ENCODE measurements at regions not wholly inside any gene's neighbourhood (a gene's known extent, or its start where the extent isn't known, plus 50 kb on each side); places are given as distances from the start of the nearest gene placed in this dataset.

DNA sequence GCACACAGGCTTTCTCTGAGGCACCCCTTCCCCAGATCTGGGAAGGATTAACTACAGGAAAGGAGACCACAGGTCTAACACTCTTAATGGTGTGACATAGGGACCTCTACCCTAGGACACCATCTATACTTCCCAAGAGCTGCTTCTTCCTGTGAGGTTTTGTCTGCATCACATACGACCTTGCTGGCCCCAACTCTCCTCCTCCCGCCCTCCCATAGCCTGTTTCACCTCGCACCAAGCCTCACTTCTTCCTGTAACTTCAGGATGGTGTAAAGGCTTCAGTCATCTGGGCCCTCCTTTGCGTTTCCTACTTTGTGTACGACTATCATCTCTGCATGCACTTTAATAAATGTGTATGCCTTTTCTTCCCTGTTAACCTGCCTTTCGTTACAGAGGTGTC is 274.3 kb downstream of the KLF6 start:
- no peak for DNase-seq

DNA sequence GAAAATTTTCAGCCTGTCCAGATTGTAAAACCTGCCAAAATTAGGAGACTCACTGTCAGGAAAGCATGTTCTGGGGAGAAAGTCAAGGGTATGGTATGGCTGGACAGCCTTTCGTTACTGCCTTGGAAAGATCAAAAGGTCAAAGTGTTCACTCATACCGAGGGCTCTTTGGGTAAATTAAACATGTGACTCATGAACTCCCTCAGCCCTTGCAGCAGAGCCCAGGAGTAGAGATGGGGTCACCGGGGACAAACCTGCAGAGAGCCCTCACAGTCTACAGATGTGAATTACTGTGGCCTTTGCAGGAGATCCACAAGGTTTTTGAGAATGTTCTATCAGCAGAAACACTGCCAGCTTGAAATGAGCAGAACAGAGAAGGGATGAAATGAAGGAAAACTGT is 275.7 kb downstream of the KLF6 start:
- DNase-seq = no peak

DNA sequence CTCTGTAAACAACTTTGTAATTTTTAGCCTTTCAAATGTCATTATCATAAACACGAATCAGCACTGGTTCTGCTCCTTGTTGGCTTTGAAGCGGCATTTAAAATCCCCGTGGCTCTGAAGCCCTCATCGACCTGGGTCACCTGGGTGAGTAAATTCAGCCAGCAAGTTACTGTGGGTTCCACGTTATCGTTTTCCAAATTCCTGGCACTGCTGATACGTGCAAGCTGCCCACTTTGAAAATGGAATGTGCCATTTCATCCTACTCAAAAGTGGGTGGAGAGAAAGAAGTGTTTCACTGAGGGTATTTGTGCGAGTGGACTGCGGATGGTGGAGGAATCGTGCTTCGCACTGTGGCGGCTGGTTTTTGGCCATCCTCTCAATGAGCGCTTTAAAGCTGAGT is 281.7 kb downstream of the KLF6 start:
- no peak for DNase-seq

DNA sequence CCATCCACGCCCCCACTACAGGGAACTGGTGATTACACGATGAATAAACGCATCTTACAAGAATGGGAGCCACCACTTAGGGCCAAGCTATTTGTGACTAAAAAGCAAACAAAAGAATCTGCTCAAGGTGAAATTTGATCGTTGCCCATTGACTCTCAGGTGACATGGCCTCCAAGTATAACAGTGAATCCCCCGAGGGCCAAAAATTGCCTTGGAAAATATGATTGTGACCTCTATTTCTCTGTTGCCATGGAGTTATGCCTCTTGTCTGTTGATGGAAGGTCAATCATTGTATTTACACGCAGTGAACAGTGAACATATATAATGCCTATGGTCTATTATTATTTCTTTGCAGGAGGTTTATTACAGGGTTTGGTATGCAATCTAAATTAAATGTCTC is 282.3 kb downstream of the KLF6 start:
- peak; percentile 4 for DNase-seq

DNA sequence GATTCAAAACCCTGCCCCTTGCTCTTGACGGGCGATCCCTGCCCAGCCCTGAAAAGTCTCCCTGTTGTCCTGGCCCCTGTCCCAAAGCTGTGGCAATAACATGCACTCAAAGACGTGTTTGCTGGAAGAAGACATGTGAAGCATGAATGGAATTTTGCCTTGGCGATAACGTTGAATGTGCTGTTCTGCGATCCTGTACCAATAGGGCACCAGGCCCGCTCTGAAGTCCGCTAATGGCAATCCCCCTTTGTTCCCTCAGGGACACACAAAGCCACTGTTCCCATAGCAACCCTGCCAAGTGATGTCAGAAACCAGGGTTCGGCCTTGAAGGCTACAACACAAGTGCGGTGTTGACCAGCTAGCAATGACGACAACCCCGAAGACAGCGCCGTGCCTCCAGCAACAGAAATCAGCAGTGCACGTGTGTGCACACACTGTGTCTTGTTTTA is 284.6 kb downstream of the KLF6 start:
- no peak for DNase-seq

DNA sequence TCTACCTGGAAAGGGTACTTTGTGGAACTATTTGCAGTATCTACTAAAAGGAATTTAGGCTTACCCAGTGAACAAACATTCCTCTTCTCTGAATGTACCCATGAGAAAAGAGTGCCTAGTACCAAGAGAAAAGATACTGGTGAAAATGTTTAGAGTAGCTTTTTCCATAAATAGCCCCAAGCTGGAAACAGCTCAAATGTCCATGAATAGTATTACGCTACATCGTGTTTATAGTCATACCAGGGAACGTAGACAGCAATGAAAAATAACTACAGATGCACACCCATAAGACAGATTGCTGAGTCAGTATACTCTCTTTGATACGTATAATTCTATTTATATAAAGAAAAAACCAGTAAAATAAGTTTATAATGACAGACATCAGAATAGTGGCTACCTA is 285.9 kb downstream of the KLF6 start:
- no peak for DNase-seq

DNA sequence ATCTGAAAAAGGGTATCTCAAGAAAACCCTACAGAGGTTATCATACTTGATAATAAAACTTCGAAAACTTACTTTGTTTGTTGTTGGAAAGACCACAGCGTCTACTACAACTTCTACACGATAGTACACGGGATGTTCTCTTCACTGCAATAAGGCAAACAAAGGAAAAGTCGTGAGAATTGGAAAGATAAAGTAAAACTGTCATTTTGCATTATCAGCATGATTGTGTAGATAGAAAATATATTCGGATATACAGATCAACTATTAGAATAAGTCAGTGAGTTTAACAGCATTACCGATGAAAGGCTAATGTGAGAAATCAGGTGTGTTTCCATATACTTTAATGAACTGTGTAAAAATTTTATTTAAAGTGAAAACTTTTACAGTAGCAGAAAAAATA is 287.4 kb downstream of the KLF6 start:
- no peak for DNase-seq

DNA sequence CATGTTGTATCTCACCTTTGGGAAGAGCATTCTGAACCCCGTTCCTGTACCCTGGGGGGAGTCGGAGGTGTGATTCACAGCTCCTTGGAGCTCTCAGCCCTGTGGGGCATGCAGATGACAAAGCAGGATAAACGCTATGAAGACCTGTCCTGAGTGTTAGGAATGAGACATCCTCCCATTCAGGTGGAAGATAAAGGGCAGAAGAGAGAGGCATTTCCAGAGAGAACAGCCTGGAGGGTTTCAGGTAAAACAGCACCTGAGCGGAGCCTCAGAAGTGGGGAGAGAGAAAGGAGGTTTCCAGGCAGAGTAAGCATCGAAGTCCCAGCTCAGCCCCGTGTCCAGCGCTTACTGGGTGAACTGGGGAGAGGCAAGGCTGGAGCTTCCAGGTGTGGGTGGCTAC is 288.9 kb downstream of the KLF6 start:
- no peak for DNase-seq

DNA sequence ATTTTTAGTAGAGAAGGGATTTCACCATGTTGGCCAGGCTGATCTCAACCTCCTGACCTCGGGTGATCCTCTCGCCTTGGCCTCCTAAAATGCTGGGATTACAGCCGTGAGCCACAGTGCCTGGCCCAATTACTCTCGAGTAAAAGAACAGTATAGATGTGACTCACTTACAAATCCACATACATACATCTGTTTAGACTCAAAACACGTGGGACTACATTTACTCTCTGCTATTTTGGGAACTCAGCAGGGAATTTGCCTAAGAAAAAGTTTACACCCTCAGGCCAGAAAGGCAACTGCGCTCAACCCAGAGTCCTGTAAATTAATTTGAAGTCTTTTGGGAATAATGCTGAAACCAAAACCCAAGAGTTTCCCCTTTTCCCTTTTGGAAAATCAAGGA is 289.7 kb downstream of the KLF6 start:
- DNase-seq = no peak

DNA sequence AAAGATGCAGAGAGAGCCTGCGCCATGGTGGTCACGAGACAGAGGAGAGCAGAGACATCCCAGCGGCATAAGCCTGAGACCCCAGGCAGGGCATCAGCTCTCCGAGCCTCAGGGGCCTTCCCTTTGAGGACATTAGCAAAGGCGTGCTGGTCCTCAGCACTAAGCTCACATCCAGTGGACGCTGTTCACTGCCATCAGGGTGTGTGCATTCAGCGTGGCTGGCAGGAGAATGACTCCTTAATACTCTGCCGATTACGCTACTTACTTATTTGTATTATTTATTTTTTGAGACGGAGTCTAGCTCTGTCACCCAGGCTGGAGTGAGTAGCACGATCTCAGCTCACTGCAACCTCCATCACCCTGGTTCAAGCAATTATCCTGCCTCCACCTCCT is 290.2 kb downstream of the KLF6 start:
- no peak for DNase-seq

DNA sequence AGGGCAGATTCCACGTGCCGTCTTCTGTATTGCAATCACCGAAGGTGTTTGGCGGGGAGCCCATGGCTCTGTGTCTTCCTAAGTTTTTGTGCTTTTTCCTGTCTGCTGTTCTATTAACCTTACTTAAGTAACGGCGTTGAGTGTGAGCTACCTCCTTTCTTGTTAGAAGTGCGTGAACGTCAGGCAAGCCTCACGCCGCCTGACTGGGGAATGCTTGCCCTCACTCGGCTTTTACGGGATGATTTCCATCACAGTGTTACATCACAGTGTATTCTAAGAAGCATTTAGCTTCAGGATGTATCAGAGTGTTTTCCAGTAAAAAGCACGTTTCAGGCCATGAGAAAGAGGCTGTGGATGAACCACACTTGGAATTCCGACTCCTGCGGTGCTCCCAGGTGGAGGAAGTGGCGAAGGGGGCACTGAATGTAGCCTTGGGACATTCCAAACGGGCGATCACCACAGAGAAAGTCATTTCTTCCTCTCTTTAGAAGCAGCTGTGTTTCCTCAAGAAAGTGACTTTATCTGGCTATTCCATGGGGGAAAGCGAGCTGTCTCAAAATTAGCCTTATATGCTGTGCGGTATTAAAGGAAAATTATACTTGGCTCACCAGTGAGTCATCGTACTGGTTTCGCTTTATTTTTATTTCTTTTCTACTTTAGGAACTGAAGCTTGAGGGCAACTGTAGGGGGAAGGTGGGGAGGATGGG is 290.7 kb downstream of the KLF6 start:
- DNase-seq = no peak

DNA sequence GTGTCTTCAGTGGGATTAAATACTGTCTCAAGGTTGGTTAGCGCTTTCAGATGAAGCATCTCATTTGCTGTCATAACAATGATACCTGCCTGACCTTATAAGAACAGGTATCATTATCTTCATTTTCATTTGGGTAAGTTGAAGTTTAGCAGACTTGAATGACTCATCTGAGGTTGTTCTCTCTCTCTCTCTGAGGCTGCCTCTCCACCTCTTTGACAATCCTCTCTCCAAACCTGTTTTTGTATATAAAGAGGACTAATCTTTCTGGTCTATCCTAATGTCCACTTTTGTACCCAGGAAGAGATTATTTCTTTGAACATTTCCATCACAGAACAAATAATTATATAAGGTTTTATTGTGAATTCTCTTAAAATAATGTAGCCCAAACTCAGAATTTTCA is 291.4 kb downstream of the KLF6 start:
- DNase-seq = no peak

DNA sequence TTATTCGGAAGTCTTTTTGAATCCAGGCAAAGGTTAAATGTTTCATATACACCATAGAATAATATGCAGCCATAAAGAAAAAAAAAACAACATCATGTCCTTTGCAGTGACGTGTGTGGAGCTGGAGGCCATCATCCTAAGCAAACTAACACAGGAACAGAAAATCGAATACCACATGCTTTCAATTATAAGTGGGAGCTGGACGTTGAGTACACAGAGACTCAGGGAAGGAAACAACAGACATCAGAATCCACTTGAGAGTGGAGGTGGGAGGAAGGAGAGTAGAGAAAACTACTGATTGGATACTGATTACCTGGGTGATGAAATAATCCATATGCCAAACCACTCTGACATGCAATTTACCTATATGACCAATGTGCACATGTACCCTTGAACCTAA is 293.4 kb downstream of the KLF6 start:
- no peak for DNase-seq

DNA sequence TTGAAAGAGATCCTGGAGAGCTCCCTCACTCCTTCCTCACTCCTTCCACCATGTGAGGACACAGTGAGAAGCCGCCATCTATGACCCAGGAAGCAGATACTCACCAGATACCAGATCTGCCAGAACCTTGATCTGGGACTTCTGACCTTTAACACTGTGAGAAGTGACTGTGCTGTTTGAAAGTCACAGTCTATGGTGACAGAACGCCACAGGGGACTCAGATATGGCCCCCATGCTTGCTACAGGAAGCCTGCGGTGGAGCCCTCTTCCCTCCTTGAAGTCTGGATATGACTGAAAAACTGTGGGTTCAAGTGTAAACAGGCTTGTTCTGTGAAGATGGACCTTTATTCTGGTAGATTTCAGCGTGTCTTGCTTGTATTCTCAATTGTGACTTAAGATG is 297.8 kb downstream of the KLF6 start:
- DNase-seq = no peak

DNA sequence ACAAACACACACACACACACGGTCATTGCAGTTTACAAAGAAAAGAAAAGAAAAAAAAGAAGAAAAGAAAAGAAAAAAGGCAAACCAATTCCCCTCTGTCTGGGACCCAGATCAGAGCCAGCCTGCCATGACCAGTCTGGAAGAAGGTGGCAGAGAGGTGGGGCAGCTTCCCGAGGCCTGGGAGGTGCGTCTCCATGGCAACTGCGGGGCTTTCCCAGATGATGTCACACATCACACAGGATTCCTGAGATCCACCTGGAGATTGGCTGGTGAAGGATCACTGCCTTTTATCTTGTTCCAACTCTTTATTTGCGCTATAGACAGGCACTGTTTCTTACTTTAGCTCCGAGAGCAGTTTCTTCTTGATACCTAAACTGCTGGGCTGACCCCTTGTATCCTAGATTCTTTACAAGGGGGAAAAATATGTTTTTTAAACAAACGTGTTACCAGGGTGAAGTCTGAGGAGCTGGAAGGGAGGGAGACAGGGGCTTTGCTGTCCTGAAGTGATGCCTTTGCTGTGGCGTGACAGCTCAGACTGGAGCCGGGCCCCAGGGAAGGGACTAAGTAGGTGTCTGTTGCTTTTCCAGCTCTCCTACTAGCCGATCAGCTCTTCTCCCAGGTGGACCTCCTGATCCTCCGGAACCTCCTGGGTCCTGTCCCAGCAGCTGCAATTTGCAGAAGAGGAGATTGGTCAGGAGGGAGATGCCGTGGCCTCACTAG is 298.5 kb downstream of the KLF6 start:
- no peak for DNase-seq

DNA sequence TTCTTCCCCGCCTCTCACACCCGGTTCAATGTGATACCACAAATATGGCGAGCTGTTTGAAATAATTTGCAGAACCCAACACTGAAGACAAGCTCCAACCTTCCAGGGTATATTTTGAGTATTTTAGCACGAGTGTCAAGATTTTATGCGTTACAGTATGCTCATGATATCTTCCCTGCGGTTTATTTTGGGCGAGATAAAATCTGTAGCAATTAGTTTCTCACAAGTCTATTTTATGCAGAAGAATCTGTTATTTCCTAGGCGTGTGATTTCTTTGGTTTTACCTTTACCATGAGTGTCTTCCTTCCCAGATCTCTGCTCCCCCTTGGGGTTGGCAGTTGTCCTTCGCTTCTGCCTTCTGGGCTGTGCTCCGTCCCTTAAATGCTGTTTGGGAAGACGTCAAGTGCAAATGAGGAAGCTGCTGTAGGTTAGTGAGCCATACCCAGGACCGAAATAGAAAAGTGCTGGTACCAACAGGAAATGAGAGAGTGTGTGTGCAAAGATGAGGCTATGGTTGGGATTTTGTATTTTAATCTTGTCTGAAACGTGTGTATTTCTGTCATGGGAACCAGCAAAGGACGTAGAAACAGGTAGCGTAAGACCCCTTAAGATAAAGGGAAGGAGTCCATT is 299.8 kb downstream of the KLF6 start:
- no peak for DNase-seq

DNA sequence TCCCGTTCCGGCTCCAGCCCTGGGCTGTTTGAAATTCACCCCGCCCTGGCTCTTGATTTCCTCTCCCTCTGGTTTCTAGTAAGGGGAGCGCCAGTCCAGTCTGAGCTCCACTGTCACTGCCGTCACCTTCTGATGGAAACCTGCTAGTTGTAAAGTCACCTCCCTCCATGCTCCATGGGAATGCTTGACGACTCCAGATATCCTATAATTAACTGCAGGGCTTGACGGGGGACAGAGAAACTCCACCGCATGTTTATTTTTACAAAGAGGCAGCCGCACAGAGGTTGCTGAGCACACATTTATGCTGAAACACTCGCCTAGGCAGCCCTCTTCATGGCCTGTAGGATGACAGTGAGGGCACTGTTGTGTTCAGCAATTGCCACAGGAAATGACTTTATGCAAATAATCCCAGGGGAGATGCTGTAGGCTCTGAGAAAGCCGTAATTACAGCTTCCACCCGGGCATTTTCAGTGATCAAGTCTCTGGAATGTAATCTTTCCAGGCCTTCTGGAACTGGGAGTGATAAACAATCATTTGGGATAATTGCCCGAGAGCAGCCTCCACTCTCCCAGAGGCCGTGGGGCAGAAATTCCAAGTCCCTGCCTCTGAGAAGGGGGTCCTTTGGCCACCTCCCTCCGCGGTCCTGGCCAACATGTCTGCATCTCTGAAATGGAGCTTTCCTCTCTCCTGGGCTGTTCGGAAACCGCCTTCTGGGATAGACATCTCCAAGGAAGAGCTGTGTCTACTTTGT is 300.5 kb downstream of the KLF6 start:
- no peak for DNase-seq

DNA sequence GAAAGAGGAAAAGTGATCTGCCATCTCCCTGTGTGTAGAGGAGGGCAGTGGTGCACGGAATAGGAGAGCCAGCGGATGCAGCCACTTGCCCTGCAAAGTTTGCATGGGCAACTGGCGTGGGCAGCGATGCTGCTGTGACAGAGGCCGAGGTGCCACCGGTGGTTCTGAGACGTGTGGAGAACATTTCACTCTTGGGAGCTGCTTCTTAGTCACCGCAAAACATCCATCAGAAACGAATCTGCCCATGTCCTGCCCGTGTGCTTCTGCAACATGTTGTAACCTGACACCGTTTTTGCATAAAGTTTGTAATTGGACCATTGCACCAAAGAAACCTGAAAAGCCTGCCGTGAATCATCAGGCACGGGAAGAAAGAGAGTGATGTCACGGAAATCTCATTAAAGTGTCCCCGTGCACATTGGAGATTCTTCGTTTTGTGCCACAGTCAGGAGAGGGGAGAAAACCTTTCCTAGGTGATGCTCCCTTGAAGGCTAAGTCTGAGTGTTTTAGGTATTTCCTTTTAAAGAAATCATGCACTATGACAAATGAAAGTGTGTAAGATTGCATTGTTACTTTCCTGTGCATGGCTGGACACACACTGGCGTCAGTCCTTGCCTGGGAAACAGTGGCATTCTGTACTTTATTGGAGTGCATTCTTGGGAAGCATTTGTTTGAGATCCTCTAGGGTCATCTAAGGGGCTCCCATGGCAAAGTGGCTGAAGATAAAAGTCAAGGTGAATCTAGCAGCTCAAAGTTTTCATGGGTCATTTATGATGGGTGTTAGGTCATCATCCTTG is 302.6 kb downstream of the KLF6 start:
- no peak for DNase-seq

DNA sequence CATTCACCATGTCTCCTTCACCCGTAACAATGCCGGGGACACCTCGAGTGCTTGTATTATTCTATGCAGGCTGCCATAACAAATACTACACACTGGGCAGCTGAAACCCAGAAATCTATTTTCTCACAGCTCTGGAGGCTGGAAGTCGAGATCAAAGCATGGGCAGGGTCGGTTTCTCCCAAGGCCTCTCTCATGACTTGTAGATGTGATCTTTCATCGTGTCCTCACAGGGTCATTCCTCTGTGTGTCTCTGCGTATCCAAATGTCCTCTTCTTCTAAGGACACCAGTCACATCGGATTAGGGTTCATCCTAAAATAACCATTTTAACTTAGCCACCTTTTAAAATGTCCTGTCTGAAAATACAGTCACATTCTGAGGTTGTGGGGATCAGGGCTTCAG is 303.5 kb downstream of the KLF6 start:
- no peak for DNase-seq

DNA sequence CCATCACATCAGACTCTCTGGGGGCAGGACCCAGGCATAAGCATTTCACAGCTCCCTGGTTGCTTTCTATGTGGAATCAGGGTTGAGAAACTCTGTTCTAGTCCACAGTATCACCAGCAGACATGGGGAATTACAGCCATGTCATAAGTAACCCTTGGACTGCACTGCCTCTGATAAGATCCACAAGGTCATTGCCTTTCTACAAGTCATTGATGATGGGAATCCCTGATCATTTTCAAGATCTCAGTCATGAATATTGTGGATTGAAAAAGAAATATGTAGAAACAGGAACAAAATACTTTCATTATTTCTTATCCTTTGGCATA is 304.1 kb downstream of the KLF6 start:
- DNase-seq = no peak

DNA sequence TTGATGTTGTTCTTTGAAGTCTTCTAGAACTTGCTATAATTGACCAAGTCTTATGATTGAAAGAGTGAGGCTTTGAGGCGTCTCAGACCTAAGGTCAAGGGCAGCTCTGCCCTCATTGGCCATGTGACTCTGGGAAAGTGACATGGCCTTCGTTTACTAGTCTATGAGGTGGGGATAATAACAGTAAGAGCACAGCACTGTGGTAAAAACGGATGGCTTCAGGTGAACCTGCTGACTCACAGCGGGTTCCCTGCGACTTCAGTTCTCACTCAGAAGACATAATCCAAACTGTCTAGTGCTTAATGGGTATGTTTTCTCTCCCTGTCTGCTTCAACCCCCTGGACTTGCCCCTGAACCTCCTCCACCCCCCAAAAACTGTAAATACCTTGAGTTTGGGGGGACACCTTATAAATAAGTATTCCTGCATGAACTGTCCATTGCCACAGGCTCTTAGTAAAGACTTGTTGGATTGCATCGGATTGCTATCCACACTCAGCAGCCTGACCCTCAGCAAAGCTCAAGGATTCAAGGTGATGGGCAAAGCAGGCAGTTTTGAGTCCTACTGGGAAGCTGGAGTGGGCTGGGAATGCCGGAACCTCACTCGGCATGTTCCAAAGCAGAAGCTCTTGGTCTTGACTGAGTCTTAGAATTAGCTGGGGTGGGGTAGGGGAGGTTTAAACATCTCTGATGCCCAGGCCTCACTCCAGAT is 304.6 kb downstream of the KLF6 start:
- DNase-seq = no peak

DNA sequence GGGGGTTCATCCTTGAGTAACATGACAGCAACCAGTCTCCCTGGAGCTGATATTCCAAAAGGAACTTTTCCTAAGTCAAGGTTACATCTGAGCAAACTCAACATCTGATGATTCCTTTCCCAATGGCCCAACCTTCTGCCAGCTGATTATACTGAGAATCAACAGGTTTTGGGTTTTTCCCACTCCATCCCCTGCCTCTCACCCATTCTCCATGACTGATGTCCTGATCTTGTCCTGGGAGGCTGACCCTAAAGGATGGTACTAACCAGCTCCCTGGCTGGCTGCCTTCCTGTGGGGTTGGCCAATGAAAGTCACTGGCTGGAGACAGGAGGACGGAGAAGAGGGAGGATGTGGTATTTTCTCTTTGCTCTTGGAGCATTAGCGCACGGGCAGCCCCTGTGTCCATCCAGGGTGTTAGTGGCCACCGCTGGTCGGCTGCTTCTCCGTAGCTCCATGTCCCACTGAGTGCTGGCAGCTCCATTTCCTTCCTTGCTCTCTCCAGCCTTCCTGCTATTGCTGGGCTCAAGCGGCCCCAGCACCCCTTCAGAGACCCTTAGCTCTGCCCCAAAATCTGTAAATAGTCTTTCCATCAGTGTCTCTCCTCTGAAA is 306.2 kb upstream of the PITRM1 start:
- DNase-seq = no peak

Data from NCI-H2171 (cell line).